ENCODE measurements at regions not wholly inside any gene's neighbourhood (a gene's known extent, or its start where the extent isn't known, plus 50 kb on each side); places are given as distances from the start of the nearest gene placed in this dataset.

GRCh38 chr4:30471861-30472260 is 248.3 kb upstream of the PCDH7 start:
- no peaks in the 10 kb centered on the region for H3K9me3 ChIP-seq (replicated peaks in 1 of 3)
- H3K36me3 ChIP-seq (replicated peaks in 1 of 2) = no peaks in the 10 kb centered on the region
- H3K4me1 ChIP-seq (replicated peaks in 1 of 2) = no peaks in the 10 kb centered on the region
- 65 to 75% (median 69%) methylated on average over 3 of the region's 3 CpGs for WGBS, 4 donors
- H3K27ac ChIP-seq = no peak overlapping the region
- intact Hi-C loops (cut with DNase I) = no loop called here
- no peak for TF ChIP-seq POLR2A (IDR thresholded peaks at IDR 0.05)
- TF ChIP-seq, protein P1, sequence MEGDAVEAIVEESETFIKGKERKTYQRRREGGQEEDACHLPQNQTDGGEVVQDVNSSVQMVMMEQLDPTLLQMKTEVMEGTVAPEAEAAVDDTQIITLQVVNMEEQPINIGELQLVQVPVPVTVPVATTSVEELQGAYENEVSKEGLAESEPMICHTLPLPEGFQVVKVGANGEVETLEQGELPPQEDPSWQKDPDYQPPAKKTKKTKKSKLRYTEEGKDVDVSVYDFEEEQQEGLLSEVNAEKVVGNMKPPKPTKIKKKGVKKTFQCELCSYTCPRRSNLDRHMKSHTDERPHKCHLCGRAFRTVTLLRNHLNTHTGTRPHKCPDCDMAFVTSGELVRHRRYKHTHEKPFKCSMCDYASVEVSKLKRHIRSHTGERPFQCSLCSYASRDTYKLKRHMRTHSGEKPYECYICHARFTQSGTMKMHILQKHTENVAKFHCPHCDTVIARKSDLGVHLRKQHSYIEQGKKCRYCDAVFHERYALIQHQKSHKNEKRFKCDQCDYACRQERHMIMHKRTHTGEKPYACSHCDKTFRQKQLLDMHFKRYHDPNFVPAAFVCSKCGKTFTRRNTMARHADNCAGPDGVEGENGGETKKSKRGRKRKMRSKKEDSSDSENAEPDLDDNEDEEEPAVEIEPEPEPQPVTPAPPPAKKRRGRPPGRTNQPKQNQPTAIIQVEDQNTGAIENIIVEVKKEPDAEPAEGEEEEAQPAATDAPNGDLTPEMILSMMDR (IDR thresholded peaks at IDR 0.05) = no peak
- no peak overlapping the region for H3K4me3 ChIP-seq
- DNase-seq = no peak
- no peaks in the 10 kb centered on the region for H3K27me3 ChIP-seq

DNA sequence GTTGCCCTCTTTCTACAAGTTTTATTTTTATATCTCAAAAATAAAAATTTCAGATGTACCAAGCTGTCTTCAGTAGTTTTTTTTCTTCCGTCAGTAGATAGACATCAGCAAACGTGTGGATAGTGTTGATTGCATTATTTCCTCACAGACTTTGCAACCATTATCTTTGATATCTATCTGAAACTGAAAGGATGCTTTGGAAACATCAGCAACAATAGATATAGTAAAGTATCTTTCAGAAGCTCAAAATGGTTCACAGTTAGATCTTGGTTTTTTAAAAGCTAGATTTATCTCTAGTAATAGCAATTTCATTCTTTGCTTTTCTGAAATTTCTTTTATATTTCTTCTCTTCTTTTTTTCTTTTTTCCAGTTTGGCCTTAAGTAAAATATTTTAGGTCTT is 246.9 kb upstream of the PCDH7 start:
- 61 to 66% (median 65%) methylated on average over 2 of the region's 2 CpGs for whole genome bisulfite sequencing, 4 donors
- H3K36me3 ChIP-seq (replicated peaks in 1 of 2) = no peaks in the 10 kb centered on the region
- H3K27me3 ChIP-seq = no peaks in the 10 kb centered on the region
- TF ChIP-seq, protein P1 (IDR thresholded peaks at IDR 0.05) = no peak
- TF ChIP-seq POLR2A (IDR thresholded peaks at IDR 0.05) = no peak
- no peaks in the 10 kb centered on the region for H3K9me3 ChIP-seq (replicated peaks in 1 of 3)
- H3K4me1 ChIP-seq (replicated peaks in 1 of 2) = no peaks in the 10 kb centered on the region
- intact Hi-C loops (cut with DNase I) = no loop called here
- H3K4me3 ChIP-seq = no peak overlapping the region
- no peak for DNase-seq
- no peak overlapping the region for H3K27ac ChIP-seq

DNA sequence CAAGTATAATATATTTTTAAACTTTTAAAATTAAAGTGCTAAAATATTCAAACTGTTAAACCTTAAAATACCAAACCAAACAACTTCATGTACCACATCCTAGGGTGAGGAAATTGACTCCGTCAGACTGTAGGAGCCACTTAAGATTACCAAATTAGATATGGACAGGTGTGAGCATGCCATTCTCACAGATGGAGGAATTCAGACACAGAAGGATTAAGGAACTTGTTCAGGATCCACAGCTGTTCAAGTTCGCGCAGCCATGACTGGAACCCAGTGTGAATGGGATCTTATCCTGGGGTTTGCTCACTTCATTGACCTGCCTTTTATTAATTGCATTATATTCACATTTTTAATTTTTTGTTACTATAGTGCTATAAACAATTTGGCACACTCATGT is 224.9 kb upstream of the PCDH7 start:
- Histone ChIP-seq H3K36me3 (replicated peaks in 1 of 2) (no peaks in the 10 kb centered on the region), H3K9me3 (replicated peaks in 1 of 3) (no peaks in the 10 kb centered on the region), H3K27ac (no peak overlapping the region), H3K4me1 (replicated peaks in 1 of 2) (no peaks in the 10 kb centered on the region), H3K27me3 (no peaks in the 10 kb centered on the region), H3K4me3 (no peak overlapping the region)
- intact Hi-C loops (cut with DNase I) = no loop called here
- TF ChIP-seq, protein P1 (IDR thresholded peaks at IDR 0.05) = no peak
- TF ChIP-seq POLR2A (IDR thresholded peaks at IDR 0.05) = no peak
- DNase-seq = no peak
- WGBS, 4 donors = 90 to 96% (median 94%) methylated on average over 3 of the region's 3 CpGs

- no peak overlapping the region for H3K27ac ChIP-seq
- H3K27me3 ChIP-seq = no peaks in the 10 kb centered on the region
- intact Hi-C loops (cut with DNase I) = no loop called here
- TF ChIP-seq, protein P1 (IDR thresholded peaks at IDR 0.05) = no peak
- TF ChIP-seq POLR2A (IDR thresholded peaks at IDR 0.05) = no peak
- H3K9me3 ChIP-seq (replicated peaks in 1 of 3) = no peaks in the 10 kb centered on the region
- WGBS, 4 donors = 63 to 74% (median 65%) methylated on average over 3 of the region's 3 CpGs
- no peaks in the 10 kb centered on the region for H3K36me3 ChIP-seq (replicated peaks in 1 of 2)
- no peak overlapping the region for H3K4me3 ChIP-seq
- H3K4me1 ChIP-seq (replicated peaks in 1 of 2) = no peaks in the 10 kb centered on the region
- no peak for DNase-seq
These were observed 224.4 kb upstream of the PCDH7 start for GRCh38 chr4:30495651-30496310.

Measured in adrenal gland (tissue), 9 donors.